ENCODE measurements at regions not wholly inside any gene's neighbourhood (a gene's known extent, or its start where the extent isn't known, plus 50 kb on each side); places are given as distances from the start of the nearest gene placed in this dataset.

GRCh38 chr4:43867908-43868307, 580.7 kb downstream of the KCTD8 start:
- Histone ChIP-seq H3K4me3 (ENCODE audit: low read depth, low read length) (no peak overlapping the region), H3K9me3 (ENCODE audit: control insufficient read depth in 2 of 2, low read length in 2 of 2) (no peaks in the 10 kb centered on the region), H3K27me3 (ENCODE audit: control insufficient read depth, insufficient read depth, low read length) (no peaks in the 10 kb centered on the region), H3K36me3 (ENCODE audit: control insufficient read depth, insufficient read depth, low read length) (no peaks in the 10 kb centered on the region), H3K4me1 (ENCODE audit: control insufficient read depth, insufficient read depth, low read length, poor library complexity, severe bottlenecking) (no peaks in the 10 kb centered on the region), H3K27ac (ENCODE audit: insufficient read depth, low read length, poor library complexity, severe bottlenecking) (no peak overlapping the region)
- DNase-seq, result no peak
- no peaks in the 10 kb centered on the region for H3K4me1 Mint-ChIP-seq
- H3K9me3 Mint-ChIP-seq, result peaks cover 3 to 23% (median 7%) of the 10 kb centered on the region in 7 donors
- no peak overlapping the region for H3K27ac Mint-ChIP-seq
- no peak for ATAC-seq (ENCODE audit: low read depth in 2 of 2)
- H3K4me3 Mint-ChIP-seq, result no peak overlapping the region
- no peaks in the 10 kb centered on the region for H3K36me3 Mint-ChIP-seq
- no peaks in the 10 kb centered on the region for H3K27me3 Mint-ChIP-seq

GRCh38 chr4:43875655-43876054, 573.0 kb downstream of the KCTD8 start:
- H3K4me1 Mint-ChIP-seq, result no peaks in the 10 kb centered on the region
- DNase-seq (no peak), ATAC-seq (ENCODE audit: low read depth in 2 of 2) (no peak)
- H3K4me1 ChIP-seq (ENCODE audit: control insufficient read depth, insufficient read depth, low read length, poor library complexity, severe bottlenecking), result no peaks in the 10 kb centered on the region
- no peak overlapping the region for H3K4me3 ChIP-seq (ENCODE audit: low read depth, low read length)
- H3K36me3 ChIP-seq (ENCODE audit: control insufficient read depth, insufficient read depth, low read length), result no peaks in the 10 kb centered on the region
- H3K27ac ChIP-seq (ENCODE audit: insufficient read depth, low read length, poor library complexity, severe bottlenecking), result no peak overlapping the region
- H3K27ac Mint-ChIP-seq, result no peak overlapping the region
- H3K36me3 Mint-ChIP-seq, result no peaks in the 10 kb centered on the region
- no peaks in the 10 kb centered on the region for H3K27me3 ChIP-seq (ENCODE audit: control insufficient read depth, insufficient read depth, low read length)
- peaks cover 0 to 8% of the 10 kb centered on the region in 2 experiments for H3K9me3 ChIP-seq (ENCODE audit: control insufficient read depth in 2 of 2, low read length in 2 of 2)
- peaks cover 0 to 19% (median 9%) of the 10 kb centered on the region in 7 donors for H3K9me3 Mint-ChIP-seq
- H3K4me3 Mint-ChIP-seq, result no peak overlapping the region
- H3K27me3 Mint-ChIP-seq, result no peaks in the 10 kb centered on the region

GRCh38 chr4:43882470-43882869, 566.1 kb downstream of the KCTD8 start:
- Histone ChIP-seq H3K27ac (ENCODE audit: insufficient read depth, low read length, poor library complexity, severe bottlenecking) (no peak overlapping the region), H3K4me1 (ENCODE audit: control insufficient read depth, insufficient read depth, low read length, poor library complexity, severe bottlenecking) (no peaks in the 10 kb centered on the region), H3K27me3 (ENCODE audit: control insufficient read depth, insufficient read depth, low read length) (no peaks in the 10 kb centered on the region), H3K36me3 (ENCODE audit: control insufficient read depth, insufficient read depth, low read length) (no peaks in the 10 kb centered on the region), H3K9me3 (ENCODE audit: control insufficient read depth in 2 of 2, low read length in 2 of 2) (peaks cover 0 to 6% of the 10 kb centered on the region in 2 experiments), H3K4me3 (ENCODE audit: low read depth, low read length) (no peak overlapping the region)
- peaks cover 0 to 8% (median 5%) of the 10 kb centered on the region in 7 donors for H3K9me3 Mint-ChIP-seq
- H3K36me3 Mint-ChIP-seq, result no peaks in the 10 kb centered on the region
- DNase-seq (no peak), ATAC-seq (ENCODE audit: low read depth in 2 of 2) (no peak)
- H3K27ac Mint-ChIP-seq, result no peak overlapping the region
- H3K27me3 Mint-ChIP-seq, result no peaks in the 10 kb centered on the region
- H3K4me3 Mint-ChIP-seq, result no peak overlapping the region
- H3K4me1 Mint-ChIP-seq, result no peaks in the 10 kb centered on the region

GRCh38 chr4:43886196-43886595, 562.4 kb downstream of the KCTD8 start:
- H3K27ac Mint-ChIP-seq, result no peak overlapping the region
- no peak overlapping the region for H3K4me3 Mint-ChIP-seq
- H3K27ac ChIP-seq (ENCODE audit: insufficient read depth, low read length, poor library complexity, severe bottlenecking), result no peak overlapping the region
- no peaks in the 10 kb centered on the region for H3K4me1 ChIP-seq (ENCODE audit: control insufficient read depth, insufficient read depth, low read length, poor library complexity, severe bottlenecking)
- H3K27me3 Mint-ChIP-seq, result no peaks in the 10 kb centered on the region
- ATAC-seq (ENCODE audit: low read depth in 2 of 2), result no peak
- H3K9me3 ChIP-seq (ENCODE audit: control insufficient read depth in 2 of 2, low read length in 2 of 2), result peaks cover 0 to 6% of the 10 kb centered on the region in 2 experiments
- no peaks in the 10 kb centered on the region for H3K36me3 ChIP-seq (ENCODE audit: control insufficient read depth, insufficient read depth, low read length)
- no peaks in the 10 kb centered on the region for H3K27me3 ChIP-seq (ENCODE audit: control insufficient read depth, insufficient read depth, low read length)
- peaks cover 0 to 15% (median 6%) of the 10 kb centered on the region in 7 donors for H3K9me3 Mint-ChIP-seq
- DNase-seq, result no peak
- H3K4me1 Mint-ChIP-seq, result no peaks in the 10 kb centered on the region
- H3K4me3 ChIP-seq (ENCODE audit: low read depth, low read length), result no peak overlapping the region
- H3K36me3 Mint-ChIP-seq, result no peaks in the 10 kb centered on the region

- Mint-ChIP-seq H3K36me3 (no peaks in the 10 kb centered on the region), H3K4me1 (no peaks in the 10 kb centered on the region), H3K27me3 (no peaks in the 10 kb centered on the region), H3K4me3 (no peak overlapping the region), H3K27ac (no peak overlapping the region), H3K9me3 (peaks cover 0 to 15% (median 6%) of the 10 kb centered on the region in 7 donors)
- ATAC-seq (ENCODE audit: low read depth in 2 of 2) (no peak), DNase-seq (no peak)
- Histone ChIP-seq H3K9me3 (ENCODE audit: control insufficient read depth in 2 of 2, low read length in 2 of 2) (no peaks in the 10 kb centered on the region), H3K27me3 (ENCODE audit: control insufficient read depth, insufficient read depth, low read length) (no peaks in the 10 kb centered on the region), H3K4me3 (ENCODE audit: low read depth, low read length) (no peak overlapping the region), H3K36me3 (ENCODE audit: control insufficient read depth, insufficient read depth, low read length) (no peaks in the 10 kb centered on the region), H3K27ac (ENCODE audit: insufficient read depth, low read length, poor library complexity, severe bottlenecking) (no peak overlapping the region), H3K4me1 (ENCODE audit: control insufficient read depth, insufficient read depth, low read length, poor library complexity, severe bottlenecking) (no peaks in the 10 kb centered on the region)
These were observed 549.8 kb downstream of the KCTD8 start for GRCh38 chr4:43898836-43899235.

GRCh38 chr4:43903456-43903855, 545.2 kb downstream of the KCTD8 start:
- Histone ChIP-seq H3K36me3 (ENCODE audit: control insufficient read depth, insufficient read depth, low read length) (no peaks in the 10 kb centered on the region), H3K27ac (ENCODE audit: insufficient read depth, low read length, poor library complexity, severe bottlenecking) (no peak overlapping the region), H3K9me3 (ENCODE audit: control insufficient read depth in 2 of 2, low read length in 2 of 2) (no peaks in the 10 kb centered on the region), H3K4me3 (ENCODE audit: low read depth, low read length) (no peak overlapping the region), H3K4me1 (ENCODE audit: control insufficient read depth, insufficient read depth, low read length, poor library complexity, severe bottlenecking) (no peaks in the 10 kb centered on the region), H3K27me3 (ENCODE audit: control insufficient read depth, insufficient read depth, low read length) (no peaks in the 10 kb centered on the region)
- no peak for DNase-seq
- H3K4me3 Mint-ChIP-seq, result no peak overlapping the region
- no peaks in the 10 kb centered on the region for H3K36me3 Mint-ChIP-seq
- H3K27ac Mint-ChIP-seq, result no peak overlapping the region
- no peaks in the 10 kb centered on the region for H3K4me1 Mint-ChIP-seq
- peaks cover 0 to 10% (median 2%) of the 10 kb centered on the region in 7 donors for H3K9me3 Mint-ChIP-seq
- H3K27me3 Mint-ChIP-seq, result no peaks in the 10 kb centered on the region
- ATAC-seq (ENCODE audit: low read depth in 2 of 2), result no peak

GRCh38 chr4:43918377-43918776, 530.2 kb downstream of the KCTD8 start:
- Mint-ChIP-seq H3K4me1 (no peaks in the 10 kb centered on the region), H3K27me3 (no peaks in the 10 kb centered on the region), H3K27ac (no peak overlapping the region), H3K36me3 (no peaks in the 10 kb centered on the region), H3K9me3 (peaks cover 0 to 35% (median 13%) of the 10 kb centered on the region in 7 donors), H3K4me3 (no peak overlapping the region)
- Histone ChIP-seq H3K27ac (ENCODE audit: insufficient read depth, low read length, poor library complexity, severe bottlenecking) (no peak overlapping the region), H3K36me3 (ENCODE audit: control insufficient read depth, insufficient read depth, low read length) (no peaks in the 10 kb centered on the region), H3K27me3 (ENCODE audit: control insufficient read depth, insufficient read depth, low read length) (no peaks in the 10 kb centered on the region), H3K9me3 (ENCODE audit: control insufficient read depth in 2 of 2, low read length in 2 of 2) (no peaks in the 10 kb centered on the region), H3K4me1 (ENCODE audit: control insufficient read depth, insufficient read depth, low read length, poor library complexity, severe bottlenecking) (no peaks in the 10 kb centered on the region), H3K4me3 (ENCODE audit: low read depth, low read length) (no peak overlapping the region)
- ATAC-seq (ENCODE audit: low read depth in 2 of 2) (no peak), DNase-seq (no peak)

- Mint-ChIP-seq H3K4me1 (no peaks in the 10 kb centered on the region), H3K36me3 (no peaks in the 10 kb centered on the region), H3K9me3 (peaks cover 0 to 12% (median 2%) of the 10 kb centered on the region in 7 donors), H3K4me3 (no peak overlapping the region), H3K27ac (no peak overlapping the region), H3K27me3 (no peaks in the 10 kb centered on the region)
- no peak overlapping the region for H3K27ac ChIP-seq (ENCODE audit: insufficient read depth, low read length, poor library complexity, severe bottlenecking)
- ATAC-seq (ENCODE audit: low read depth in 2 of 2) (no peak), DNase-seq (no peak)
- no peak overlapping the region for H3K4me3 ChIP-seq (ENCODE audit: low read depth, low read length)
- H3K9me3 ChIP-seq (ENCODE audit: control insufficient read depth in 2 of 2, low read length in 2 of 2), result no peaks in the 10 kb centered on the region
- H3K27me3 ChIP-seq (ENCODE audit: control insufficient read depth, insufficient read depth, low read length), result no peaks in the 10 kb centered on the region
- H3K36me3 ChIP-seq (ENCODE audit: control insufficient read depth, insufficient read depth, low read length), result no peaks in the 10 kb centered on the region
- no peaks in the 10 kb centered on the region for H3K4me1 ChIP-seq (ENCODE audit: control insufficient read depth, insufficient read depth, low read length, poor library complexity, severe bottlenecking)
These were observed 516.2 kb downstream of the KCTD8 start for GRCh38 chr4:43932448-43932847.
